Erythroblast (primary cell): ENCODE measurements at regions not wholly inside any gene's neighbourhood (a gene's known extent, or its start where the extent isn't known, plus 50 kb on each side); places are given as distances from the start of the nearest gene placed in this dataset.
"Not testable (repeated sequence)": the region's sequence is repeated elsewhere in the genome, so short reads cannot be mapped to it uniquely, and the experiment has no call there.

Experiments
- GATA1 ChIP-seq: IDR thresholded peaks from 2 replicates; pipeline ENCODE4 v1.6.1; 2011; ENCODE audit warnings: low read depth, mild to moderate bottlenecking, control low read depth, low read length, moderate library complexity
- POLR2A ChIP-seq: IDR thresholded peaks from 2 replicates; pipeline ENCODE4 v1.6.1; 2011; ENCODE audit warnings: mild to moderate bottlenecking, low read length

GRCh38 chr15:62870701-62871100, 171.8 kb upstream of the TPM1 start:
- not testable (repeated sequence) for TF ChIP-seq POLR2A, GATA1
